ENCODE measurements at regions not wholly inside any gene's neighbourhood (a gene's known extent, or its start where the extent isn't known, plus 50 kb on each side); places are given as distances from the start of the nearest gene placed in this dataset.
A peak's percentile ranks its signal among the peaks of the same experiment; 100 is the strongest.
"Not testable (repeated sequence)": the region's sequence is repeated elsewhere in the genome, so short reads cannot be mapped to it uniquely, and the experiment has no call there.

- no peak for DNase-seq
These were observed 79.1 kb downstream of the CTH start for GRCh38 chr1:70490153-70490552.

DNA sequence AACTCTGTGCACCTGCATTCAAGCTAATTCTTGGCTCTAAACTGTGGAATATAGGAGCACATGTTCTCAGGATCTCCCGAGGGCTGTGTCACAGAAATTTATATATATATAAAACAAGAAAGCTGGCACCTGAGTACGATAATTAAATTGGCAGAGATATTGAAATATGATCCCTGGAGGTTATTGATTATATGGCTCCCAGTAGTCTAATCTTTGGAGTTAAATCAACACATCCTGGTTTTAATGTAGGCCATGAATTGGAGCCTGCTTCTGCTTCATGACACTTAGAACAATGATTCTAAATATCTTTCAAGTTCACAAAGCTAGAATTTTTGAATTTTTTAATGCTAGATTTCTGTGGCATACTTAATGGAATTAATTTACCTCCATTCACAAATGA, 84.3 kb downstream of the CTH start:
- no peak for DNase-seq

DNA sequence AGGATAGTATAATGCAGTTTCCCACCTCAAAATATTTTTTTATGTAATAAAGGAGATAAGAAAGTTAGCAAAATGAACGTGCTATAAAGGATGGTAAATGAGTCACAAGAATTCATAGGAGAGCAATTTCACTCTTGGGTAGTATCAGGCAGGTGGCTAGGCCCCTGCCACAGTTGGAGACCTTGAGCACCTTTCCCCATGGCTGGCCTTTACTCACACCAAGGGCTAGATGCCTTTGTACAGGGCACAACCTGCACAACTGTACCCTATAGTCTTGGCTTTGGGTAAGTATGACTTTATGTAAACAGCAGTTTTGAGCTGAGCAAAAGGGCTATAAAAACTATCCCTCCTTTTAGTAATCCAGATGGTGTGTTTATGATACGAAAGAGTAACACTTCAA, 85.1 kb downstream of the CTH start:
- no peak for DNase-seq

- DNase-seq, result no peak
These were observed 86.1 kb downstream of the CTH start for GRCh38 chr1:70497152-70497551.

- DNase-seq, result peak; percentile 42 to 64
These were observed 87.6 kb downstream of the CTH start for GRCh38 chr1:70498666-70499065.

DNA sequence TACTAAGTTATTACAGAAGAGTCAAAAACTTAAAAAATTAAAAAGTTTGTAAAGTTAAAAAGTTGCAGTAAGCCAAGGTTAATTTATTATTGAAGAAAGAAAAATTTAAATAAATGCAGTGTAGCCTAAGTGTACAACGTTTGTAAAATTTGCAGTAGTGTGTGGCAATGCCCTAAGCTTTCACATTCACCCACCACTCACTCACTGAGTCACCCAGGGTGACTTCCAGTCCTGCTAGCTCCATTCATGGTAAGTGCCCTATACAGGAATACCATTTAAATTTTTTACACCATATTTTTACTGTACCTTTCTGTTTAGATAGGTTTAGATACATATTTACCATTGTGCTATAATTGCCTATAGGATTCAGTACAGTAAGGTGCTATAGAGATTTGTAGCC, 88.6 kb downstream of the CTH start:
- DNase-seq, result no peak

DNA sequence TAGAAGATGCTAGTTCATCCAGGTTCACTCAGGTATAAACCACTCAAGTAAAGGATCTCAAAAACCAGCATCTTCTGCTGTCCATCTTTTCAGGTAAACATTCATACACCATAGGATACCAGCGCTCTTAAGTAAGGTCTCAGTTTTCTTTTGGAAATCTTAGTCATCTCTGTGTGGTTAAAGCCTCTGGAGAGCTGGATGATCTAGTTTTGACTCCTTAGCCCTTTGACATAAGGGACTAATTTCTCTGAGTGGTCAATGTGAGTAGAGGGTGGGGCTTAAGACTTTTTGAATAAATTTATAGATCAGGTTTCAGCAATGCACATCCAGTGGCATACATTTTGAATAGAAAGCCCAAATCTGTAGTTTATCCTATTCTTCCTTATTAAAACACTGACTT, 92.3 kb downstream of the CTH start:
- no peak for DNase-seq

- no peak for DNase-seq
These were observed 93.2 kb downstream of the CTH start for GRCh38 chr1:70504176-70504820.

DNA sequence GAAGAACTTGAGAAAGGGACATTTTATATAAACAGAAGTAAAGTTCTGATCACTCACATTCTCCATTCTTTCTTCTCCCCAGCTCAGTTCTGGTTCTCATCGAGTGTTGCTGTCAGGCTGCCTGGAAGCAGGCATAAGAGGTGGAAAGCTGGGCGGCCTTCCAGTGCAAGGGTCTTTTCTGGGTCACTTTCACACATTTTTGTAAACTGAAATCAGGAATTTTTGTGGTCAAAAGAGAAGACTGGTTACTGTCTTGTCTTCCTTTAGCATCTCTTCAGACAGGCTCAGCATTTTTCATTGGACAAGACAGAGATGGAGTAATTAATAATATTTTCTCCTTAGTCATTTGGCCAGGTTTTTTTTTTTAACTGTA, 93.7 kb downstream of the CTH start:
- DNase-seq, result no peak

DNA sequence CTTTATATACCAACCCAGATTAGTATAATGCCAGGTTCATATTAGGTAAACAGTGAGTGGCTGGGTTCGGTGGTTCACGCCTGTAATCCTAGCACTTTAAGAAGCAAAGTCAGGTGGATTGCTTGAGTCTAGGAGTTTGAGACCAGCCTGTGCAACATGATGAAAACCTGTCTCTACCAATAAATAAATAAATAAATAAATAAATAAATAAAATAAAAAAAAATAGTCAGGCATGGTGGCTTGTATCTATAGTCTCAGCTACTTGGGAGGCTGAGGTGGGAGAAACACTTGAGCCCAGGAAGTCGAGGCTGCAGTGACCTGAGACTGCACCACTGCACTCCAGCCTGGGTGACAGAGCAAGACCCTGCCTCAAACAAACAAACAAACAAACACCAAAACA, 96.9 kb downstream of the CTH start:
- DNase-seq, result not testable (repeated sequence)

- peak; percentile 88 to 90 for DNase-seq
These were observed 99.2 kb downstream of the CTH start for GRCh38 chr1:70509996-70510876.

DNA sequence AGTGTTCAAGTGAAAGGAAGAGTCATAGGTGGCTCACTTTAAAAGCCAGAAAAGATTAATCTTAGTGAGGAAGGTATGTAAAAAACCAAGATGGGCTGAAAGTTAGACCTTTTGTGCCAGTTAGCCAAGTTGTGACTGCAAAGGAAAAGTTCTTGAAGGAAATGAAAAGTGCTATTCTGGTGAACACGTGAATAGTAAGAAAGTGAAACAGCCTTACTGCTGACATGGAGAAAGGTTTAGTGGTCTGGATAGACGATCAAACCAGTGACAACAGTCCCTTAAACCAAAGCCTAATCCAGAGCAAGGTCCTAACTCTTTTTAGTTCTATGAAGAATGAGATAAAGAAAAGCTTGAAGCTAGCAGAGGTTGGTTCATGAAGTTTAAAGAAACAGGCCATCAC, 106.4 kb downstream of the CTH start:
- no peak for DNase-seq

GRCh38 chr1:70518106-70518505, 107.0 kb downstream of the CTH start:
- DNase-seq, result no peak

DNA sequence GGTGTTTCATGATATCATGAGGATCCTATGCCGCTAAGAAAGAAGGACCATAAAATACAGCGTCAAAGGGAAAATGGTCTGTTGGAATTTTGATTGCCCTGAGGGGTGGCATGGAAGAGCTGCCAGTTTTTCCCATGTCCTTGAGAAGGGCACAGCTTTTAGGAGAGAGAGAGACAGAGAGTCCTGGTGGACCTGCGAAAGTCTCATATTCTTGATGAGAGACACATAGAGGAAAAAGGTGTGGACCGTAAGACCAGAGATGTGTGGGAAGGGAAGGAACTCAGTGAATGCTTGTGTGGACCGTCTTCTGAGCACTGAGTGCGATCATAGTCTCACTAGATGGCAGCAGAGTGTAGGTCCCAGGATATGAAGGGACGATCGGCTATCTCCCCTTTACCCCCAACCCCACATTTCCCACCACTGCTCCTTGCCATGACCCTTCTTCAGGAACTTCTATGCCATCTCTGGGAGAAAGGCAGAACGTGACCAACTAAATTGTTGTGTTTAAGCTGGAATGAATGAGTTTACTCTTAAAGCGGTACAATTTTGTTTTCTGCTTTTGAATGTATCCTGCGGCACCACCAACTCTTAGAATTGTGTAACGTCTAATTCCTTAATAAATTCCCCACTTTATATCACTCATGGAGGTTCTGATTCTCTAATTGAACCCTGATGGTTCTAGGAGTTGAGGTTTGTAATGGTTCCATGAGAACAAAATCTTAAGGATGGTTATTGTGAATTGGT, 117.7 kb downstream of the CTH start:
- DNase-seq, result peak; percentile 51 to 79

- no peak for DNase-seq
These were observed 125.8 kb downstream of the CTH start for GRCh38 chr1:70536708-70537366.

GRCh38 chr1:70537788-70538187, 126.7 kb downstream of the CTH start:
- no peak for DNase-seq

DNA sequence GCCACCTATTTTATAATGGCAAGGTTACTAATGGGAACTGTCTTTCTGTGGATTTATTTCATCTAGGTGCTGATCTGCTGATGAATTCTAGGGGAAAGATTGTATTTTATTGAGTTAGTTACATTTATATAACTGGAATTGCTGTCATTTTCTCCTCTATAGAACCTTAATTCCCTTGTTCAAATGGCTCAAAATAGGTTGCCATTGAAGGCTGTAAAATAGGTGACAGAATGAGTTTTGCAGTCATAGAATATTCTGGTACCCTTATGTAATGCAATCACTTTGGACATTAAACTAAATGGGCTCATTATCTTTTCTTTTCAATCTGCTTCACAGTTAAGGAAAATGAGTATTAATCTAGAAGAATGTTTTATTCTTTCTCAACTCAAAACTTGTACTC, 131.0 kb downstream of the CTH start:
- DNase-seq, result no peak

DNA sequence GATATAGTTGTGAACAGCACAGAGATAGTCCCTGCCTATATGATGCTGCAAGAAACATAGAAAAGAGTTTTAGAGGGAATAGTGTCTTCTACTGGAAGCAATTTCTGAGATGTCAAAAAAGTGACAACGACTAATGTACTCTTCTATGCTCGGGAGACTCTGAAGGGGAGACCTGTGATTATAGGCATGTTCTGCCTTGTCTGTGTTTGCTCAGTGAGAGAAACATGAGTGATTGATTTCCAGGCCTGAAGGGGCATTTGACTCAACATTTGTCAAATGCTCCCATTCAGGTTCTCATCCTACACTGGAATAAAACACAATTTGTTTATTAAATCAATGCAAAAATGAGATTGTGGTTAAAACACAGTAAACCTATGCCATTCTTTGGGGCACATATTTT, 131.8 kb downstream of the CTH start:
- DNase-seq, result no peak

GRCh38 chr1:70546726-70547125, 135.7 kb downstream of the CTH start:
- no peak for DNase-seq

DNA sequence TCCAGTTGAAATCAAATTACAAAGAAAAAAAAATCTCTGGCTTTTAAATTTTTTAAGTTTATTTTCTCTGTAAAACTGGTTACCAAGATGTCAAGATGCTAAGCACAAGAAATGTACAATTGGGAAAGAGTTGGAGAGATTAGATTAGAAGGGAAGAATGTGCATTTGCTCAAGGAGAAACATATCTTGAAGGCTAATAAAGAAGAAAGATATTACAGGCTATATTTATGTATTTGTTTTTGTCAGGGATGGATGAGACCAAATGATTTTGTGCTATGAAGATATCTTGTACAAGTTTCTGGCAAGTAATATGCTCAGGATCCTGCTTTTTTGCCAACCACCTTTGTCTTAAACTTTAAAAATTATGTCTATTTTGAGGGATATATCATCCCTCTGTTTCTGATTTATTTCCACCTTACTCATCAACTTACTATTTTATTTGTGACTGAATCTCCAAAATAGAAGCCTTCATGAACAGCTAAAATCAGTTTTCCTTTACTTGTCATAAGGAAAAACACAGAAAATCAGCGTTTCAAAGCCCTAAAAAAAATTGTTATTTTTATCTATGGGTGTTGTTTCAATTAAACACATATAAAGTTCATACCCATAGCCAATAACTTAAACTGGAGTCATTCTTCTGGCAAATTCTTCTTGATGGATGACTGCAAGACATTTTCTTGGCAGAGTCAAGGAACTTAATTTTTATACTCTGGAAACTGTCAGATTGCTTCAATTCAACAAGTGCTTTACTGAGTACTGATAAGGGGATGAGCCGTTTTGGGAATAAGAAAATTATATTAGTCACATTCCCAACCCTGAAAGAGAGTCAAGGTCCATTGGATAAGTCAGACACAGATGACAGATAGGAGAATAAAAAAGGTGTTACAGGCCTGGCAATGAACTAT, 141.8 kb downstream of the CTH start:
- DNase-seq, result no peak

DNA sequence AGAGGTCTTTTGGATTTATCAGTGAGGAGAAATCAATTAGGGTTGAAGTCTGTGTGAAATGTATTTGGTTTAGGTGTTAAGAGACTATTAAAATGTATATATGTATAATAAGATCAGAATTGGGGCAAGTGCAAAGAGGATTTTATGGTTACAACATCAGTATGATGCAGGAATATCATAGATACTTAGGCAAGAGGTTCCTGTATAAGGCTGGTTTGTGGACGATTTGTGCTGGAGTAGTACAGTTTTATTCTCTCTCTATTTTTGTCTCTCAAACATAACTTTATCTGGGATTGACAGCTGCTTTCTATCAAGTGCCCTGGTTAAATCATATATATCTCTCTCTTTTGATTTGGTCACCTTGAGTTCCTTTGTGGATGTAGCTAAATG, 142.5 kb downstream of the CTH start:
- no peak for DNase-seq

GRCh38 chr1:70554341-70554740, 143.3 kb downstream of the CTH start:
- no peak for DNase-seq
